Activated T-cell treated with anti-CD3 and anti-CD28 coated beads, Interleukin-2, amount 50 U/mL, for 24 hours (primary cell): ENCODE measurements at regions not wholly inside any gene's neighbourhood (a gene's known extent, or its start where the extent isn't known, plus 50 kb on each side); places are given as distances from the start of the nearest gene placed in this dataset.
"Not testable (repeated sequence)": the region's sequence is repeated elsewhere in the genome, so short reads cannot be mapped to it uniquely, and the experiment has no call there.

Experiments
- DNase-seq: peaks from one replicate; pipeline ENCODE4 v3.0.0-alpha.2; 2020
- H3K27ac Mint-ChIP-seq: 2 replicates; pipeline ENCODE4 v1.8.0; 2020; ENCODE audit warnings: mild to moderate bottlenecking, mixed read lengths
- H3K27me3 Mint-ChIP-seq: 2 replicates; pipeline ENCODE4 v1.8.0; 2020; ENCODE audit warnings: mixed read lengths
- H3K36me3 Mint-ChIP-seq: 2 replicates; pipeline ENCODE4 v1.8.0; 2020; ENCODE audit warnings: low read depth, mixed read lengths
- H3K4me1 Mint-ChIP-seq: 2 replicates; pipeline ENCODE4 v1.8.0; 2020; ENCODE audit warnings: low read depth, mixed read lengths
- H3K4me3 Mint-ChIP-seq: 2 replicates; pipeline ENCODE4 v1.8.0; 2020; ENCODE audit warnings: mild to moderate bottlenecking, moderate library complexity, mixed read lengths
- H3K9me3 Mint-ChIP-seq: 2 replicates; pipeline ENCODE4 v1.8.0; 2020; ENCODE audit warnings: mixed read lengths

DNA sequence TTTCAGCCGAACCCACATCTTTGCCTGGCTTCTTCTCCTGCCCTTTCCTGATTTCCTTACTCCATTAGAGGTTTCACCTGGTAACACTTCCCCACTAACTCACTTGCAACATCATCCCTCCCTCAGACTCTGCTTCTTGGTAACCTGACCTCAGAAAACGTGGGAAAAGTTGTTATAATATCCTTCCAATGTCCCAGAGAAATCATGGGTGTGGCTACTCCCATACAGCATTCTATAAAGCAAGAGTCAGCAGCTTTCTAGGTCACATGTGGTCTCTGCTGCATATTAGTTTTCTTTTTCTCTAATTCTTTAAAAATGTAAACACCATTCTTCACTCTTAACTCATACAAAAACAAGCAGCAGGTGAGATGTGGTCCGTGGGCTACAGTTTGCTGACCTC lies 283.1 kb upstream of the MAOA start:
- Mint-ChIP-seq H3K27ac (no peak overlapping the region), H3K4me1 (no peaks in the 10 kb centered on the region), H3K27me3 (peaks cover 12% of the 10 kb centered on the region), H3K36me3 (no peaks in the 10 kb centered on the region), H3K4me3 (no peak overlapping the region), H3K9me3 (peaks cover 5% of the 10 kb centered on the region)
- DNase-seq: no peak

DNA sequence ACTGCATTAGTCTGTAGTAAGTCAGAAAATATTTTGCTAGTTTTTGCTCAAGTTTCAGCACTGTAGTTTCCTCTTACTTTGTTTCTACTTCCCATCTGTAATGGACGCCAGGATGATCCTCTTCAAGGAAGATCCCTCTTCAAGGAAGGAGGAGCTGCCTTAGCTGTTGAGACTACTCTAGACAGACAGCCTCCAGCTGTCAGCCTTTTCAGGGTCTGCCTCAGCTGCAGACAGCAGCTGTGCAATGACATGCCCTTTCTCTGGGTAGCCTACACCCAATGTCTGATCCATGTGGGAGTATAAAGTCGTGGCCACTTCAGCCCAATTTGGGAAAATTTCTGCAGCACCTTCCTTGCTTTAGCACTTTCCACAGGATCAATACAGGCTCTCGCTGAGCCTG lies 281.0 kb upstream of the MAOA start:
- Mint-ChIP-seq H3K4me1 (no peaks in the 10 kb centered on the region), H3K9me3 (peaks cover 5% of the 10 kb centered on the region), H3K27ac (no peak overlapping the region), H3K27me3 (peaks cover 13% of the 10 kb centered on the region), H3K36me3 (no peaks in the 10 kb centered on the region), H3K4me3 (no peak overlapping the region)
- no peak for DNase-seq

DNA sequence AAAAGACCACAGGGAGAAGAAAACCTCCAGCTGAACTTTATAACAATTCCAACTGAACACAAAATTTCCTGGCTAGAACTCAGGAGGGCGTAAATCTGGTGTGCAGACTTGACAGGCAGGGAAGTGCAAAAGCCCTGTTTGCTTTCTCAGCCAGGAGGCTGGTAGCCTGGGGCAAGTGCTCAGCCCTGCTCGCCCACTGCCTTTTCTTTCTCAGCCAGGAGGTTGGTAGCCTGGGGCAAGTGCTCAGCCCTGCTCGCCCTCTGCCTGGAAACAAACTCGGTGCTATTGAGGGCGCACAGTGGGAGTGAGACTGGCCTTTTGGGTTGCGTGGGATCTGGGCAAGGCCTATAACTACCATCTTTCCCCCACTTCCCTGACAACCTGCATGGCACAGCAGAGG lies 275.4 kb upstream of the MAOA start:
- H3K36me3 Mint-ChIP-seq: no peaks in the 10 kb centered on the region
- H3K27me3 Mint-ChIP-seq: peaks cover 33% of the 10 kb centered on the region
- no peak overlapping the region for H3K27ac Mint-ChIP-seq
- no peaks in the 10 kb centered on the region for H3K4me1 Mint-ChIP-seq
- H3K4me3 Mint-ChIP-seq: no peak overlapping the region
- no peak for DNase-seq
- no peaks in the 10 kb centered on the region for H3K9me3 Mint-ChIP-seq

DNA sequence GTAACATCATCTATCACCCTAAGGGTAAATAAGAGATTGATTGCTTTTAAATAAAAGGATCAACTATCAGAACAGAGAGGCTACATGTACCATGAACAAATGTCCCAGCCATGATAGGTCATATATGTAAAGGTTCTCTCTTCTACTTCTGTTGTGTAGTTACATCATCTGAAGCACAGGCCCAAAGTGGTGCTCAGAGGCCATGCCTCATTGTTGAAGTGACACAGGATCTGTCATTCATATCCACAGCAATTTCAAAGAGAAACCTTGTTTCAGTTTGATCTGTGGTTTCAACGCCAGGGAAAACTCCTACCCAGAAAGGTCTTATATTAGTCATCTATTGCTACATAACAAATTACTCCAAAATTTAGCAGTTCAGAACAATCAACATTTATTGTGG lies 269.2 kb upstream of the MAOA start:
- Mint-ChIP-seq H3K4me1 (peaks cover 4% of the 10 kb centered on the region), H3K27me3 (peaks cover 40% of the 10 kb centered on the region), H3K4me3 (no peak overlapping the region), H3K9me3 (no peaks in the 10 kb centered on the region), H3K36me3 (no peaks in the 10 kb centered on the region), H3K27ac (no peak overlapping the region)
- DNase-seq: no peak

DNA sequence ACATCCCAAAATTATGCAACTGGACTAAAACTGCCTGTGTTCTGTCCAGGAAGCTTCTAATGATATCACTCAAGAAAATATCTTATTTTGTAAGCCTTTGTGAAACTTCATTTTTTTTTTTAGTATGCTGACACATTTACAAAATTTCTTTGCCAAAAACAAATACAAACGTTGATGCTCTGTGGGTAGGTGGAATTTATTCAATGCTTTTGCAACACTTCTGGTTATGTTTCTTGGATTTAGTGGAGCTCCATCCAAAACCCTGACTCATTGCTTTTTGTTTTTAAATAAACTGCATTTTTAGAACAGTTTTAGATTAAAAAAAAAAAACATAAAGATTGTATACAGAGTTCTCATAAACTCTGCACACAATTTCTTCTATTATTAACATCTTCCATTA lies 250.9 kb upstream of the MAOA start:
- Mint-ChIP-seq H3K27me3 (peaks cover 8% of the 10 kb centered on the region), H3K36me3 (no peaks in the 10 kb centered on the region), H3K27ac (no peak overlapping the region), H3K4me3 (no peak overlapping the region), H3K9me3 (no peaks in the 10 kb centered on the region), H3K4me1 (no peaks in the 10 kb centered on the region)
- DNase-seq: no peak

DNA sequence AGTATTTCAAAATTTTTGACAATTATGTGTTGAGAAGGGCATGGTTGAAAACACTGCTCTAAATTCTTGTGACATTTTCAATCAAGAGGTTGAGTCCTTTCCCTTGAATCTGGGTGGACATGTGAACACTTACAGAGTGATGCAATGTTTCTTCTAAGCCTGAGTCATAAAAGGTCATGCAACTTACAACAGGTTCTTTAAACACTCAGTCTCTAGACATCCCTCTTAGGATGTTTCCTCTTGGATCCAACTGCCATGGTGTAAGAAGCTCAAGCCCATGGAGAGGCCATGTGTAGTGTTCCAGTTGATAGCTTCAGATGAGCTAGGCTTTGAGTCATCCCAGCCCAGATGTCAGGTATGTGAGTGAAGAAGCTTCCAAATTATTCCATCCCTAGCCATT lies 232.2 kb upstream of the MAOA start:
- Mint-ChIP-seq H3K4me3 (no peak overlapping the region), H3K36me3 (no peaks in the 10 kb centered on the region), H3K27me3 (peaks cover 44% of the 10 kb centered on the region), H3K4me1 (no peaks in the 10 kb centered on the region), H3K27ac (no peak overlapping the region), H3K9me3 (no peaks in the 10 kb centered on the region)
- DNase-seq: no peak

DNA sequence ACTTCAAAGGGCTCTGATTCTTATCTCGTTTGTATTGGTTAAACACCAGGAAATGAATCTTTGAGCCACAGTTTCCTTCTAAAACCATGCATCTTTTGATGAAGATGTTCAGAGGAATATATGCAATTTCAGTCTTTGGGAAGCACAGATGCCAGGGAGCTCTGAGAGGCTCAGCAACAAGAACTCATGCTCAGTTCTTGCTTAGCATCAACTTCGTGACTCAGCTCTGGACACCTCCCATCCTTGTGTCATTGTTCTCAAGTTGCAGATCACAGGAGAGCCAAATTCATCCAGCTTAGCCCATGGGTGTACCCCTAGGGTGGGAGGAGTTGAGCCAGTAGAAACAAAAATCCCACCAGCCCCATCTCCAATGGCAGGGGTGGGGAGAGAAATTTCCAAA lies 219.6 kb upstream of the MAOA start:
- DNase-seq: no peak
- no peaks in the 10 kb centered on the region for H3K36me3 Mint-ChIP-seq
- H3K27ac Mint-ChIP-seq: no peak overlapping the region

DNA sequence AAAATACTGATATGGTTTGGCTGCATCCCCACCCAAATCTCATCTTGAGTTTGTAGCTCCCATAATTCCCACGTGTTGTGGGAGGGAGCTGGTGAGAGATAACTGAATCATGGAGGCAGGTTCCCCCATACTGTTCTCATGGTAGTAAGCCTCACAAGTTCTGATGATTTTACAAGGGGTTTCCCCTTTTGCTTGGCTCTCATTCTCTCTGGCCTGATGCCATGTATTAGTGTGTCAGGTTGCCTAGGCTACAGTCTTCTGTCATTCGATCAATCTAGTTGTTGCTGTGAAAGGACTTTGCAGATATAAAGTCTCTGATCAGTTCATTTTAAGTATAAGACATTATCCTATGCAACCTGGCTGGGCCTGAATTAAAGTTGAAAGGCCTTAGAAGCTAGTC lies 209.3 kb upstream of the MAOA start:
- no peaks in the 10 kb centered on the region for H3K4me1 Mint-ChIP-seq
- H3K27ac Mint-ChIP-seq: no peak overlapping the region
- peaks cover 30% of the 10 kb centered on the region for H3K27me3 Mint-ChIP-seq
- no peak overlapping the region for H3K4me3 Mint-ChIP-seq
- H3K9me3 Mint-ChIP-seq: peaks cover 20% of the 10 kb centered on the region
- H3K36me3 Mint-ChIP-seq: no peaks in the 10 kb centered on the region
- no peak for DNase-seq

More for the DNA sequence above, 219.6 kb upstream of the MAOA start:
- Mint-ChIP-seq H3K4me1 (peaks cover 5% of the 10 kb centered on the region), H3K9me3 (no peaks in the 10 kb centered on the region), H3K4me3 (no peak overlapping the region), H3K27me3 (peaks cover 65% of the 10 kb centered on the region)

DNA sequence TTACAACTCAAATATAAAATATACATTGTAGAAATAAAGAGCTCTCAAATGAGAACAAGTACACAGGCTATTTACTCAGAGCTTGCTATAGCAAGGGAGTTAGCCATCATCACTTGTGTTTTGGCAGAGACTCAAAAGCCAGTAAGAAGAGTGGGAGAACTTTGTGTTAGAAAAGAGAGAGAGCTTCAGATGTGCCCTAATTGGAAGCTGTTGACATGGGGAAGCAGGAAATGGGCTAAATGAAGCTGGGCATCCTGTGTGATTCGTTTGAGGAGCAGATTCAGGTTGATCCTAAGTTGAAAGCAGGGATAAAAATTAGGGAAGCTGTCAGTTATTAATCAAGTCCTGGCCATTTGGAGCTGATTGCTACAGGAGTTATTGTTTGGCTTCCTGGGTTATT lies 207.4 kb upstream of the MAOA start:
- DNase-seq: no peak
- H3K27ac Mint-ChIP-seq: no peak overlapping the region
- H3K9me3 Mint-ChIP-seq: peaks cover 27% of the 10 kb centered on the region
- H3K27me3 Mint-ChIP-seq: peaks cover 16% of the 10 kb centered on the region
- H3K4me1 Mint-ChIP-seq: no peaks in the 10 kb centered on the region
- no peak overlapping the region for H3K4me3 Mint-ChIP-seq
- no peaks in the 10 kb centered on the region for H3K36me3 Mint-ChIP-seq

DNA sequence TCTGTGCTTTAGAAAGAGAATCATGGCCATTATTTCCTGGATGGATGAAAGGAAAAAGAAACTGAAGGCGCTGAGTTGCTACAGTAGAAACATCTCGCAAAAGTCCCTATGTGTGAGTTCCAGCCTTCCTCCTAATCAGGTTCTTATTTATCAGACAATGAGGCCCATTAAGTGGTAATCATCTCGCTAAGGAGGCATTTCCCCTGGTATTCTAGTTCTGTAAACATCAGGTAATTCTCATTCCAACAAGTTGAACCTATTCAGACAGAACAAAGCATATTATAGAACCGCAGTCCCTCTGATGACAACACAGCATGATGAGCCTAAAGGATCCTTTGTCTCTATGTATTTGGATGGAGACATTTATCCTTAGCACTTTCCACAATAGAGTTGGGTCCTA lies 205.7 kb upstream of the MAOA start:
- no peak overlapping the region for H3K4me3 Mint-ChIP-seq
- H3K27ac Mint-ChIP-seq: no peak overlapping the region
- H3K36me3 Mint-ChIP-seq: no peaks in the 10 kb centered on the region
- H3K4me1 Mint-ChIP-seq: no peaks in the 10 kb centered on the region
- H3K9me3 Mint-ChIP-seq: peaks cover 27% of the 10 kb centered on the region
- H3K27me3 Mint-ChIP-seq: peaks cover 26% of the 10 kb centered on the region
- no peak for DNase-seq

DNA sequence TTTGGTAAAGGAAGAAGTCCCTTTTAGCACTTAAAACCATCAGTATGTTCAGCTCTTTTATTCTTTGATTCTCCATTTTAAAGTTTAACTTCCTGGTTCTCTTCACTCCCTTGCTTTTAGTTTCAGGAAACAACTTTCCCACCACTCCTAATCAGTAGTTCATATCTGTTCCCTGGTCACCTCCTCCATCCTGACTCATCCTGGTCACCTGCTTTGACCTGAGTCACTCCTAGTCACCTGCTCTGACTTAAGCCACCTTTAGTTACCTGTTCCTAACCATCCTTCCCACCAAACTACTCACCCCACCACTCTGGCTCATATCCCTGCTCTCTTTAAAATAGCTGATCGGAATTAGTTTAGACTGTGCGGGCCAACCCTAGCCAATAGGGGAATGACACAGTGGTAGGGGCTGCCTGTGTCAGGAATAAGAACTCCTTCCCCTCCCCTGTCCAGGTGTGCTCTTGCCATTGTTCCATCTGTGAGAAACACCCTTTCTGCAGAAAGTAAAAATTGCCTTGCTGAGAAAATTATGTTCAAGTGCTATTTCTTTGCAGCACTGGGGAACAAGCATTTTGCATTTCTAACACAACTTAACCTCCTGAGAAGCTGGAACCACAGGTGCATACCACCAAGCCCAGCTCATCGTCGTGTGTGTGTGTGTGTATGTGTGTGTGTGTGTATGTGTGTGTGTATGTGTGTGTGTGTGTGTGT lies 204.0 kb upstream of the MAOA start:
- H3K36me3 Mint-ChIP-seq: not testable (repeated sequence)
- peaks cover 25% of the 10 kb centered on the region for H3K9me3 Mint-ChIP-seq

DNA sequence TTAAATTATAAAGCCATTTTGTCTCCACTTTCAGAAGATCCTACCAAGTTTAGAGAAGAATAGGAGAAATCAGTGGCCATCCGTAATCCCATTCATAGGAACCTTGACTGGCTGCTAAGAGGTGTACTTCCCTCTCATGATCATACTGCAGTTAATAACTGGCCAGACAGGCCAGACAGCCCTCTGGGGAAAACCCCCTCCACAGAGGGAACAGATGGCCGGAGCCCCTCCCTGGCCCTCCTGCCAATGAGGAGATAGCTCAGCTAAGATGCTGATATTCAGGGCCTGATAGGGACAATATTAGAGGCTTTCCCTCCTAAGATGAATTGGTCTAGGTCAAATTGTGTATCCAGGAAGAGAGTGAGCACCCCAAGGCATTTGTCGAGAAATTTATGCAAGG lies 200.0 kb upstream of the MAOA start:
- peaks cover 56% of the 10 kb centered on the region for H3K27me3 Mint-ChIP-seq

More for the DNA sequence above, 204.0 kb upstream of the MAOA start:
- H3K4me1 Mint-ChIP-seq, H3K27ac Mint-ChIP-seq, H3K4me3 Mint-ChIP-seq, DNase-seq: not testable (repeated sequence)
- peaks cover 40% of the 10 kb centered on the region for H3K27me3 Mint-ChIP-seq

DNA sequence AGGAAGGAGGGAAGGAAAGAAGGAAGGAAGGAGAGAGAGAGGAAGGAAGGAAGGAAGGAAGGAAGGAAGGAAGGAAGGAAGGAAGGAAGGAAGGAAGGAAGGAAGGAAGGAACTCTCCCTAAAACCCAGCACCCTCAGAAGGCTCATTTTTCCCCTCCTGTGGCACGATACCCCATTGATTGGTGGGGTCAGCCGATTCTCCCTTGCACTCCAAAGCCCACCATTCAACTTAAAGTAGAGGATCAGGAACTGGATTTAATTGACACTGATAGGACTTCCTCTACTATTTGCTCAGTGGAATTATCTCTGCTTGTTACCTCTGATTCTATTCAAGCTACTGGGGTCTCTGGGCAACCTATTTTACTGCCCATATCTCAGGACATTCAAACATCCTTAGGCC lies 199.2 kb upstream of the MAOA start:
- DNase-seq: no peak
- no peaks in the 10 kb centered on the region for H3K36me3 Mint-ChIP-seq
- no peak overlapping the region for H3K4me3 Mint-ChIP-seq
- H3K4me1 Mint-ChIP-seq: no peaks in the 10 kb centered on the region
- H3K9me3 Mint-ChIP-seq: peaks cover 5% of the 10 kb centered on the region
- H3K27ac Mint-ChIP-seq: no peak overlapping the region
- peaks cover 59% of the 10 kb centered on the region for H3K27me3 Mint-ChIP-seq

More for the DNA sequence above, 200.0 kb upstream of the MAOA start:
- H3K4me1 Mint-ChIP-seq: no peaks in the 10 kb centered on the region
- H3K9me3 Mint-ChIP-seq: peaks cover 13% of the 10 kb centered on the region
- no peak overlapping the region for H3K27ac Mint-ChIP-seq
- H3K36me3 Mint-ChIP-seq: no peaks in the 10 kb centered on the region
- H3K4me3 Mint-ChIP-seq: no peak overlapping the region
- no peak for DNase-seq

DNA sequence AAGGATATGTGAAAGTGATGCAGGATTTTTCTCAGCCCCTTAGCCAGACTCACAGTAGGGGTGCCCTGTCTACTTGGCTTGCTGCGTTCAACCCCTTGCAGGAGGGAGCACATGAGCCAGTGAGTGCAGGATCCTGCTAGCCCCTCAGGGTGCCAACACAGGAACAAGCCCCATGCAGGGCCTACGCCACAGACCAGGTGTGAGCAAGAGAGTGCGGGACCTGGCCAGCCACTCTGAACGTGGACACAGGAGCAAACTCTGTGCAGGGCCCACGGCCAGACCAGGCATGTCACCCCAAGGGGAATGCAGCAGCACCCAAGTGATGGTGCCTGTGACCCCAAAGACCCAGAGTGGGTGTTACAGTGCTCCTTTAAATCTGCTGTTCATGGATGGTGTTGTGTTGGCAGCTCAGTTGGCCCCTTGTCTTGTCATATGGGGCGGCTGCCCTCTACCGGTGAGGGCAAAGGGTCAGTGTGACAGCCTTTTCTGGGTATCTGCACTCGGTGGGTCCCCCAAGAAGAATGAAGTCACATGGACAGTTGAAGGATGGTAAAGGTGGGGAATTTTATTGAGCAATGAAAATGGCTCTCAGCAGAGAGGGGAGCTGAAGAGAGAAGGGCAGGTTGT lies 188.4 kb upstream of the MAOA start:
- no peak overlapping the region for H3K27ac Mint-ChIP-seq
- DNase-seq: no peak
- H3K27me3 Mint-ChIP-seq: peaks cover 26% of the 10 kb centered on the region
- H3K4me1 Mint-ChIP-seq: peaks cover 15% of the 10 kb centered on the region
- H3K36me3 Mint-ChIP-seq: no peaks in the 10 kb centered on the region
- H3K4me3 Mint-ChIP-seq: no peak overlapping the region
- no peaks in the 10 kb centered on the region for H3K9me3 Mint-ChIP-seq

DNA sequence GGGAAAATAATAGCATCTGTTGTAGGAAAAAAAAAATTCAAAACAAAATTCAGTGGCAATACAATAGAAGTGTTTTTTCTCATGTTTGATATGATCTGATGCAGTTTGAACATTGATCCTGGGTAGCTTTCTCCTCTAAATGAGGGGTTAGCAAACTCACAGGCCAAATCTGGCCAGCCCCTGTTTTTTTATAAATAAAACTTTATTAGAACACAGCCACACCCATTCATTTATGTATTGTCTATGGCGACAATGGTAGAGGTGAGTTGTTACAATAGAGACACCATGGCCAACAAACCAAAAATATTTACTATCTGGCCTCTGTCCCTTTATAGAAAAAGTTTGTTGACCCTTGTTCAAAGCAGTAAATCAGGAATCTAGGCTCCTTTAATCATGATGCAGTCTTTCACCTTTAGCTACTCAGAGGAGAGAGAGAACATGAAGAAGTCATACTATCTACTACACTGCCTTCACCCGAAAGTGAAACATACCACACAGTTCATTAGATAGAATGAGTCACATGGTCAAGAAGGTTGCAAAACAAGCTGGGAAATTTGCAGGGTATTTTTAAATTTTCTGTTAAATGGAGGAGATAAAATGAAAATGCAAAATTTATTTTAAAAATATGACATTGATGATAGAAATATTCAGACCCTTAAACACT lies 186.6 kb upstream of the MAOA start:
- Mint-ChIP-seq H3K27me3 (peaks cover 36% of the 10 kb centered on the region), H3K9me3 (no peaks in the 10 kb centered on the region), H3K36me3 (no peaks in the 10 kb centered on the region), H3K4me1 (peaks cover 15% of the 10 kb centered on the region), H3K27ac (no peak overlapping the region), H3K4me3 (no peak overlapping the region)
- no peak for DNase-seq
